SJCRH30 (cell line): ENCODE measurements at regions not wholly inside any gene's neighbourhood (a gene's known extent, or its start where the extent isn't known, plus 50 kb on each side); places are given as distances from the start of the nearest gene placed in this dataset.
"Not testable (repeated sequence)": the region's sequence is repeated elsewhere in the genome, so short reads cannot be mapped to it uniquely, and the experiment has no call there.

Source experiments
- DNase-seq, 2 experiments: peaks; one replicate each; pipeline ENCODE4 v3.0.0-alpha.2; 2015 to 2020
- H3K27ac ChIP-seq: fragments of 250-450 bp; sonication (Bioruptor Pico); 2 replicates; pipeline ENCODE4 v1.5.1; 2020; ENCODE audit warnings: mild to moderate bottlenecking, moderate library complexity
- H3K27me3 ChIP-seq: fragments of 250-450 bp; sonication (Bioruptor Pico); 2 replicates; pipeline ENCODE4 v1.5.1; 2020; ENCODE audit warnings: mild to moderate bottlenecking, moderate library complexity
- H3K36me3 ChIP-seq: fragments of 250-450 bp; sonication (Bioruptor Pico); 2 replicates; pipeline ENCODE4 v1.5.1; 2020; ENCODE audit warnings: mild to moderate bottlenecking, moderate library complexity
- H3K4me1 ChIP-seq: fragments of 250-450 bp; sonication (Bioruptor Pico); 2 replicates; pipeline ENCODE4 v1.5.1; 2020; ENCODE audit warnings: mild to moderate bottlenecking, moderate library complexity
- H3K4me3 ChIP-seq: fragments of 250-450 bp; sonication (Bioruptor Pico); 2 replicates; pipeline ENCODE4 v1.5.1; 2020; ENCODE audit warnings: mild to moderate bottlenecking, moderate library complexity
- H3K9me3 ChIP-seq: fragments of 250-450 bp; sonication (Bioruptor Pico); replicated peaks from 2 replicates; pipeline ENCODE4 v1.5.1; 2020; ENCODE audit warnings: mild to moderate bottlenecking, moderate library complexity

DNA sequence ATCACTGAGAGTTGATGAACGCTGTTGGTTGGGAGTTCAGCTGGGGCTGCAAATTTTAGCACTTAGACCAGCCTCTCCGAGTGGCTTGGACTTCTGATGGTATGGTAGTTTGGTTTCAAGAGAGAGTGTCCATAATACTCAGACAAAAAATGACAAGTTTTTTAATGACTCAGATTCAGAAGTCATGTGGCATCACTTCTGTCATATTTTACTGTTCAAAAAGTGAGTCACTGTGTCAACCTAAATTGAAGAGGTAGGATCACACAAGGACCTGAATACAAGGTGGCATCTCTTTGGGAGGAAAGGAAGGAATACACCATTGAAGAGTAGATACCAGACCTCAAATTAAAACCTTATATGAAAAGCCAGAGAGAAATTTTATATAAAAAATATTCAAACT is 99.1 kb upstream of the CHMP2B start:
- no peaks in the 10 kb centered on the region for H3K9me3 ChIP-seq
- peaks cover 2% of the 10 kb centered on the region for H3K4me1 ChIP-seq
- no peaks in the 10 kb centered on the region for H3K27me3 ChIP-seq
- H3K4me3 ChIP-seq = no peak overlapping the region
- no peaks in the 10 kb centered on the region for H3K36me3 ChIP-seq
- no peak for DNase-seq
- H3K27ac ChIP-seq = no peak overlapping the region

DNA sequence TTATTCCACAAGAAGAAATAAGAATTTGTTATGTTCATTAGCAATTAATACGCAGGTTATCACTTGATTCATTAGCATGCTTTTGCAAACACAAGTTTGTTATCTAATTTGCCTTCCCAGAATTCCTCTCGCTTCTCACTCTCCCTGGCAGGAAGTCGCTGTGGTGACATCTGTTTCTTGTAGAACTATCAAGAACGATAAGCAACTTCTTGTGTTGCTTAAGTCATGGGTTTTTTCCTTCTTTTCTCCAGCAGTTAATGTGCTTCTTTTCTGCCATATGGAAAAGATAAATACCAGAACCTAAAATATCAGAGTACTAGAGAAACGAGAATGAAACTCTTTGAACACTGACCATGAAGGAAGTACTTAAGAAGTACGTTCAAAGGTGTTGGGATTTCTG is 99.8 kb upstream of the CHMP2B start:
- Histone ChIP-seq H3K36me3 (no peaks in the 10 kb centered on the region), H3K9me3 (no peaks in the 10 kb centered on the region), H3K4me3 (no peak overlapping the region), H3K27me3 (no peaks in the 10 kb centered on the region), H3K4me1 (peaks cover 10% of the 10 kb centered on the region), H3K27ac (no peak overlapping the region)
- DNase-seq = no peak

DNA sequence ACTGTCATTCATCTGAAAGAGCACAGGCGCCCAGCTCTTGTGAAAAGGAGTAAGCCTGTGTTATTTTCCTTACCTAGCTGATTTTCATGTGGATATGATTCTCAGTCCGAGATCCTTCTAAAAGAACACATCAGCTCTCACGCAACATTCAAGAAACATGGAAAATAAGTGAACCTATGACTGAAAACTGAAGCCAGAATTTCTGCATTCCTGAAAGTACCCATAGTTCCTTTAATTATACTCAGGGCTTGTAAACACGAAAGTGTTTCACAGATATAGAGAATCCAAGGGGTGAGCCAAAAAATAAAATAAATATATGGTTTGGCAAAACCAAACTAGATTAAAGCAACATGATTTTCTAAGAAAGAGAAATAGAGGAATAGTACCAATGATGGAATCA is 100.8 kb upstream of the CHMP2B start:
- Histone ChIP-seq H3K4me3 (no peak overlapping the region), H3K9me3 (no peaks in the 10 kb centered on the region), H3K36me3 (no peaks in the 10 kb centered on the region), H3K4me1 (peaks cover 19% of the 10 kb centered on the region), H3K27me3 (no peaks in the 10 kb centered on the region), H3K27ac (no peak overlapping the region)
- no peak for DNase-seq

DNA sequence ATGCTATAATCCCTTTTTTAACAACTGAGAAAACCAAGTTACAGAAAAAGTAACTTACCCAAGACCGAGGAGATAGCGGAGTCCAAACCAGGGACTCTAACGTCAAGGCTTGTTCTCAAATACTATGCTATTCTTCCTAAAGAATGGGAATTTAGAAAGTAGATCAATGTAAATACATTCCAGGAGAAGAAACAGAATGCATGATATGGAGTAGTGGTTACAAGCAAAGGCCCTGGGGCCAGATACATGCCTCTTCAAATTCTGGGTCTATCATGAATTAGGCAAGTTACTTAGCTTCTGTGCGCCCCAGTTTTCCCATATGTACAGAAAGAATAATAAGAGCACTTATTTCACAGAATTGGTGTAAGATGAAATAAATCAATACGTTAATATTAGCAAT is 102.0 kb upstream of the CHMP2B start:
- H3K4me1 ChIP-seq = peaks cover 30% of the 10 kb centered on the region
- H3K27me3 ChIP-seq = no peaks in the 10 kb centered on the region
- H3K36me3 ChIP-seq = no peaks in the 10 kb centered on the region
- no peak overlapping the region for H3K27ac ChIP-seq
- DNase-seq = no peak
- H3K4me3 ChIP-seq = no peak overlapping the region
- H3K9me3 ChIP-seq = no peaks in the 10 kb centered on the region

DNA sequence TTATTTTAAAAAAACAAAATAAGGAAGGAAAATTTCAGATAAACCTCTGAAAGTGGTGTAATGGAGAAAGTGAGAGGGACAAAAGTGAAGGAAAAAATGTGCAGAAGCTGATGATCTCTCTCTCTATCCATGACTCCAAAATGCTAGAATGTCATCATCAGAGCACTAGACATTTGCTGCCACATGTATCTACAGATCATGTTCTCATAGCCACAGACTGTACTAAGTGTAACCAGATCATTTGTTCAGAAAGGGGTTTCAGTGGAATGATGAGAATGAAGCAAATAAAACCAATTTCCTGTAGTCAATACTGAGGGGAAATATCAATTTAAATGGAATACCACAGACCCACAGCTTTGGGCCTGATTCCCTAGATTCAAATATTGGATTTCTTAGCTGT is 104.3 kb upstream of the CHMP2B start:
- Histone ChIP-seq H3K36me3 (no peaks in the 10 kb centered on the region), H3K4me1 (peaks cover 33% of the 10 kb centered on the region), H3K4me3 (no peak overlapping the region), H3K9me3 (no peaks in the 10 kb centered on the region), H3K27ac (peak overlapping the region; percentile 12; the same call in 1 of the 2 replicates), H3K27me3 (no peaks in the 10 kb centered on the region)
- DNase-seq = peak in 1 of 2 experiments; percentile 60

DNA sequence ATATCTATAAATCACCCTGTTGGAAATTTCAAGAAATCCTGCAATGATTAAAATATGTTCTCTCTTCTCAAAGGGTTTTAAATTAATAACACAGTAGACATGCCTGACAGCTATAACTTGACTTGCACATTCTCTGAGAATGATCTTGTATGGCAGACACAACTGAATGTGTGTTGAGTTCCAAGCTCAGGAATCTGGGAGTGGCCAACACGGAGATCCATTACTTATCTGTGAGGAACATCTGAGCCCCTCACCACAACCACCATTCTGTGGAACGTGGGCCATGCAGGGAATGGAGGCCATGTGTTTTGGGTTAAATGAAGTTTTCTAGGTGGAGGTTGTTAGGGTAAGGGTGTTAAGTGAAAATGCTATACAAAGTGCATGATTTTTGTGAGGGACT is 105.3 kb upstream of the CHMP2B start:
- H3K4me3 ChIP-seq = no peak overlapping the region
- no peaks in the 10 kb centered on the region for H3K9me3 ChIP-seq
- peaks cover 33% of the 10 kb centered on the region for H3K4me1 ChIP-seq
- H3K36me3 ChIP-seq = no peaks in the 10 kb centered on the region
- DNase-seq = peak in 1 of 2 experiments; percentile 25
- H3K27ac ChIP-seq = peak overlapping the region; percentile 71; the same call in 1 of the 2 replicates
- H3K27me3 ChIP-seq = no peaks in the 10 kb centered on the region

DNA sequence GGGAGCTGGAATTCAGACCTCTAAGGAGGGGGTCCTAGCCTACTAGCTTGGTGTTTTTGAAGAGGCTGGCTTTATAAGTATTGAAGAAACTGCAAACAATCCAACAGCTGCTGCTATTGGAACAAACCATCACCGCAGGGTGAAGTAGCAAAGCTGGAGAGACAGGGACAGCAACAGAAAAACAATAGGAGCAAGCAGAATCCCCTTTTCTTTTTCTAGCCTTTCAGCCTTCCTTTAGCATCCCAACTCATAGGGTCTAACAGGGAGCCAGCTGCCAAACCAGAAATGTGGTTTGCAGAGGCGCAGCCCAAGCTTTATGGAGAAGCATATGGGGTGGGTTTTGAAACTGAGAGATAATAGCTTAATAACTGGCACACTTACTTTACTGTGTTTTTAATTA is 106.2 kb upstream of the CHMP2B start:
- no peaks in the 10 kb centered on the region for H3K9me3 ChIP-seq
- H3K27me3 ChIP-seq = no peaks in the 10 kb centered on the region
- peak; percentile 74 to 90 for DNase-seq
- H3K27ac ChIP-seq = peak overlapping the region; percentile 71
- peak overlapping the region; percentile 34 for H3K4me3 ChIP-seq
- H3K4me1 ChIP-seq = peaks cover 33% of the 10 kb centered on the region
- no peaks in the 10 kb centered on the region for H3K36me3 ChIP-seq

DNA sequence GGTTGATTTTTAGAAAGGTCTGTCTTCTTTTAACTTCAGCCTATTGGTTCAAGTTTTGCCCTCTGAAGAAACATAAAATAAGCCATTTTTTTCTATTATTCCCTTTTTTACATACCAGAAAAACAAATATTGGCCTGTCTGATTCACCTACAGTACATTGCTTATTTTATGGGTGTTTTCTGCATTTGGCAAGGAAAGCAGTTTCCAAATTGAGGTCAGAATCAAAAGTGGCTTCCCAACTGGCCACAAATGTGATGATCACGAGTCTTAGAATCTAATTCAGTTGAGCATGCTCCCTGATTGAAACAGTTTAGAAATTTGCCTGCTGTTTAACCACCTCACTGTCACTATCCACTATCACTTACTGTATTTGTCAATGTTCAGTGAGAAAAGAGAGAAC is 106.9 kb upstream of the CHMP2B start:
- H3K4me1 ChIP-seq = peaks cover 33% of the 10 kb centered on the region
- no peaks in the 10 kb centered on the region for H3K27me3 ChIP-seq
- peak overlapping the region; percentile 34 for H3K4me3 ChIP-seq
- no peak for DNase-seq
- no peaks in the 10 kb centered on the region for H3K9me3 ChIP-seq
- H3K36me3 ChIP-seq = no peaks in the 10 kb centered on the region
- H3K27ac ChIP-seq = peak overlapping the region; percentile 71

DNA sequence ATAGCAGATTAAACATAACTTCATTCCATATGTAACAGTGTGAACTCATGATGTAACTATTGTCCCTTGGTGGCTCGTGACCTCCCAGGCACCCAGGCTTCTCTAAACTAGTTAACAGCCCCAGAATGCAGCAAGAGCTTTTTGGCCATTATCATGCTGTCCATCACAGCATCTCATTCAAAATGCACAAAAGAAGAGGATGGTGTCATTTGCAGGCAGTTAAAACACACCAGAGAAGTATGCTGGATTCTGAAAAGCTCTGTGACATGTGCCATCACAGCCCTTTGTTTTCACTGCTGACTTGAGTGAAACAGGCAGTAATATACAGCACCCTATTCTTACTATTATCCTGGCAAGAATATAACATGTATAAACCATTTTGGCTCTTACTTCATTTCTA is 117.6 kb upstream of the CHMP2B start:
- H3K27ac ChIP-seq = no peak overlapping the region
- H3K36me3 ChIP-seq = no peaks in the 10 kb centered on the region
- no peak for DNase-seq
- no peaks in the 10 kb centered on the region; the same call in none of the 2 replicates for H3K9me3 ChIP-seq
- no peak overlapping the region for H3K4me3 ChIP-seq
- no peaks in the 10 kb centered on the region for H3K27me3 ChIP-seq
- no peaks in the 10 kb centered on the region for H3K4me1 ChIP-seq

DNA sequence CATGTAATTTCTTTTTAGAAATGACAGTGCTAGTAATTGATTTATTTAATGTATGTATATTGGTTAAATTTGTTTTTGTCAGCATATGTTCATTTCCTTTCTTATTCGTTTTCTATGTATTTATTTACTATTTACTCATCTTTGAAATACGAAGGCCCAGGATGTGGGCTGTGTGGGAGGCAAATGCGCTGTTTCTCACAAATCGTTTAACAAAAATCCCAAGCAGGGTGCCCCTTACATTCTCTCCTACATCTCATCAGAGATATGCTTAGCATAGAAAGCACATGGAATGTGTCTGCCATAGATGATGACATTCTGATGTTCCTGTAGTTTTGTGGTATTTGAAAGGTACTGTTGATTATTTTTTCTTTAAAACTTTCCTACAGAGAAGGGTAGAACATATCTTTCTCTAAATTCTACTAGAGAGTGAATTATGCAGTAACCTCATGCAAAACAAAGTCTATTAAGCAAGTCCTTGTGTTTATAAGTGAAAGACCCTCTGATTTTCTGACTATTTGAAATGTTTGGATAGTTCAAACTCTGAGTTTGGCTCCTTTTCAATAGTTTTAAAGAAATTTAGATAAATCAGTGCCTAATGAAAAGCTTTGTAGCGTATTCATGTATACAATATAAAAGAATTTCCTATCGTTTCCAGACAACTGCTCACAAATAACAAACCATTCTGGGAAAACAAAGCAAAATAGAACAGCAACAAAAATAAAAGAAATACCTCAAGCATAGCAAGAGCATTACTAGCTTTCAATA is 111.1 kb upstream of the VGLL3 start:
- Histone ChIP-seq H3K4me1 (no peaks in the 10 kb centered on the region), H3K9me3 (no peaks in the 10 kb centered on the region; the same call in 1 of the 2 replicates), H3K27ac (no peak overlapping the region), H3K4me3 (no peak overlapping the region), H3K36me3 (no peaks in the 10 kb centered on the region), H3K27me3 (no peaks in the 10 kb centered on the region)
- DNase-seq = no peak

DNA sequence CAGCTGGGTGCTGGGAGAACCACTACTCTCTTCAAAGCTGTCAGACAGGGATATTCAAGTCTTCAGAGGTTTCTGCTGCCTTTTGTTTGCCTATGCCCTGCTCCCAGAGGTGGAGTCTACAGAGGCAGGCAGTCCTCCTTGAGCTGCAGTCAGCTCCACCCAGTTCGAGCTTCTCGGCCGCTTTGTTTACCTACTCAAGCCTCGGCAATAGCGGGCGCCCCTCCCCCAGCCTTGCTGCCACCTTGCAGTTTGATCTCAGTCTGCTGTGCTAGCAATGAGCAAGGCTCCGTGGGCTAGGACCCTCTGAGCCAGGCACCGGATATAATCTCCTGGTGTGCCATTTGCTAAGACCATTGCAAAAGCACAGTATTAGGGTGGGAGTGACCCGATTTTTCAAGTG is 106.8 kb upstream of the VGLL3 start:
- not testable (repeated sequence) for H3K4me3 ChIP-seq, DNase-seq, H3K4me1 ChIP-seq, H3K27me3 ChIP-seq, H3K27ac ChIP-seq, H3K9me3 ChIP-seq, H3K36me3 ChIP-seq

DNA sequence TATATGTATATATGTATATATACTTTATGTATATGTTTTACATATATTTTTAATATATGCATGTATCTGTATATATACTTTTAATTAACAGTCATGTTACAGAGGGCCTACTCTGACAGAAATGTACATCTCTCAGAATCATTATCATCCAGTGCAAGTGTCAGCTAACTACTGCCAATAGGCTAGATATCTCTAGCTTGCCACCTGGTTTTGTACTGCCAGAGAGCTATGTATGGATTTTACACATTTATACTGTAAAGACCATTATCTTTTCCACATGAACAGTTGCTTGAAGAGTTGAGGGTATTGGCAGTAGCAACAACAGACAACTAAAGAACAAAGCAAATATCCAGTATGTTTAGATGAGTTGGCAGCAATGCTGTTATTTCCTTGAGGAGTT is 99.7 kb upstream of the VGLL3 start:
- H3K27me3 ChIP-seq = no peaks in the 10 kb centered on the region
- no peaks in the 10 kb centered on the region for H3K9me3 ChIP-seq
- no peak for DNase-seq
- H3K4me3 ChIP-seq = peak overlapping the region; percentile 64; the same call in 1 of the 2 replicates
- no peaks in the 10 kb centered on the region for H3K36me3 ChIP-seq
- peaks cover 6% of the 10 kb centered on the region for H3K4me1 ChIP-seq
- H3K27ac ChIP-seq = no peak overlapping the region; the same call in 1 of the 2 replicates

DNA sequence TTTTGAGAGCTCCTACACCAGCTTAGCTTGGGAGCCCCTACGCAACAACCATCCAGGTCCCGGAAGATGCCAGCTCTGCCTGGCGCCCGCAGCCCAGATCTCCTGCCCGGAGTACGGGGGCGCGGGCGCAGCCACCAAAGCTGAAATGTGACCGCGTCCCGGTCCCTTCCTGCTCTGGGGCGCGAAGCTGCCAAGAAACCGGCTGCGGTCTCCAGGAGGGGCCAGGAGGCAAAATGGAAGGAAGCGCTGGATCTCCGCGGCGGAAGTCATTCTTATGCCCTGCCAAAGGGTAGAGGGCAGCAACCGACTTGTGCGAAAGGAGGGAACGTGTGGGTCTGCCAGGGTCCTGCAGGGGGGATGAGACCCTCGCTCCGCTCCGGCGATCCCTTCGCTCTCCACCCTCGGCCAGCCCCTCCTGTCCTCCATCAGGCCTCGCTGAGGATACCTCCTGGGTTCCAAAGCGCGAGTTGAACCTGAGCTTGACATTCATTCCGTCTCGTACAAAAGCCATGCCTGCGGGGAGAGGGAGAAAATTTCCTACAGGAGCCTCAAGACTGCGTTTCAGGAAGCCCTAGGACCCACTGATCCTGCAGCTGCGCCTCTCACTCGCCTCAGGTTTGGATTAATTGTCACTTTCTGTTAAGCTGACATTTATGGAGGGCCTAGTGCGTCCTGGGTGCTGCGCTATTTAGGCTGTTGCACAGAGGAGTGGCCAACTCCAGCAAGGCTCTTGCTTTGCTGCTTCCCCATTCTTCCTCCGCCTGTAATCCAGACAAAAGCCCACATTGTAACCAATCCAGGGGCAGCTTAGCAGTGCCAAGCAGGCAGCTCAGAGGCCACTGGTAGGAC is 98.3 kb upstream of the VGLL3 start:
- H3K9me3 ChIP-seq = no peaks in the 10 kb centered on the region
- H3K27me3 ChIP-seq = no peaks in the 10 kb centered on the region
- H3K27ac ChIP-seq = peak overlapping the region; percentile 92
- H3K36me3 ChIP-seq = no peaks in the 10 kb centered on the region
- DNase-seq = peak; percentile 86 to 93
- peak overlapping the region; percentile 64 for H3K4me3 ChIP-seq
- H3K4me1 ChIP-seq = peaks cover 6% of the 10 kb centered on the region

DNA sequence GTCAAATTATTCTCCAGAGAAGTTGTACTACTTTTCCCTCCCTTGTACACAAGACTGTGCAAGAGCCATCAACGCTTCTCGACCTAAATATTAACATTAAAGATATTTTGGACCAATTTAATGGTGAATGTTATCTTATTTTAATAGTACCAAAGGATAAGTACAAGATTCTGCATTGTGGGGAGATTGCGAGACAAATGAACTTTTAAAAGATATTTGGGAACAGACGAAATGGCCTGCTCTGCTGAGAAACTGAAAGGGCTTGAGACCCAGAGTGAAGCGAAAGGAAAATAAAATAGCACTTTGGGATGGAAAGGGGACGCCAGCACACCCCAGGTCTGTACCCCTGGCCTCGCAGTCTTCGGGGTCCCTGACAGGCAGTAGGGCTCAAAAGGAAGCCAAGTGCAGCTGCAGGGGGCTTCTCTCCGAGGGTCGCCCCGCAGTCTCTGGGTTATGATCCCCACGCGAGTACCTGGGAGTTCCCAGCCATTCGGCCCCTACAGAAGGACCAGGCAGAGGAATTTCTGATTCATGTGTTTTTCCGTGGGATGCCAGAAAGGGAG is 97.6 kb upstream of the VGLL3 start:
- no peaks in the 10 kb centered on the region for H3K36me3 ChIP-seq
- H3K9me3 ChIP-seq = no peaks in the 10 kb centered on the region
- peak overlapping the region; percentile 64 for H3K4me3 ChIP-seq
- DNase-seq = no peak
- peaks cover 6% of the 10 kb centered on the region for H3K4me1 ChIP-seq
- no peaks in the 10 kb centered on the region for H3K27me3 ChIP-seq
- H3K27ac ChIP-seq = peak overlapping the region; percentile 92

DNA sequence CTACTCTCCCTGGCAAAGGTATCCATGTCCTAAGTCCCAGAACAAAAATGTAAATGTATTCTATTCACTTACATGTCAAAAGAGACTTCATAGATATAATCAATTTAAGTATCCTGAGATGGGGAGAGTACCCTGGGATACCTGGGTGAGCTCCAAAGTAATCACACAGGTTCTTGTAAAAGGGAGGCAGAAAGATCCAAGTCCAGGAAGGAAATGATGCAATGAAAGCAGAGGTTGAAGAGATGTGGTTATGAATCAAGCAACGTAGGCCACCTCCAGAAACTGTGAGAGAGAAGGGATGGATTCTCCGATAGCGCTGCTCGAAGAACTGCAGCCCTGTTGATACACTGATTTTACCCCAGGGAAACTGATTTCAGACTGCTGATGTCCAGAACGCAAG is 93.9 kb upstream of the VGLL3 start:
- no peaks in the 10 kb centered on the region for H3K36me3 ChIP-seq

More for the DNA sequence above, 93.9 kb upstream of the VGLL3 start:
- H3K9me3 ChIP-seq = no peaks in the 10 kb centered on the region
- H3K4me1 ChIP-seq = peaks cover 2% of the 10 kb centered on the region; the same call in 1 of the 2 replicates
- no peak overlapping the region for H3K27ac ChIP-seq
- DNase-seq = no peak
- no peaks in the 10 kb centered on the region for H3K27me3 ChIP-seq
- no peak overlapping the region for H3K4me3 ChIP-seq
